ENCODE measurements at regions not wholly inside any gene's neighbourhood (a gene's known extent, or its start where the extent isn't known, plus 50 kb on each side); places are given as distances from the start of the nearest gene placed in this dataset.

GRCh38 chr3:124497487-124497886, 232.8 kb upstream of the UMPS start:
- 83 to 88% methylated on average over 1 of the region's 1 CpG for WGBS, 2 donors
- H3K4me3 ChIP-seq (replicated peaks in 1 of 3): no peak overlapping the region

GRCh38 chr3:124498891-124499290, 231.4 kb upstream of the UMPS start:
- TF ChIP-seq POLR2A (IDR thresholded peaks at IDR 0.05) (no peak), CTCF (IDR thresholded peaks at IDR 0.05) (no peak)
- peaks cover 1 to 6% of the 10 kb centered on the region in 2 donors for H3K4me1 ChIP-seq
- DNase-seq: no peak
- H3K36me3 ChIP-seq: no peaks in the 10 kb centered on the region
- H3K9me3 ChIP-seq: no peaks in the 10 kb centered on the region
- H3K27ac ChIP-seq: no peak overlapping the region
- 95 to 97% methylated on average over 4 of the region's 4 CpGs for WGBS, 2 donors
- H3K4me3 ChIP-seq (replicated peaks in 1 of 3): no peak overlapping the region
- H3K27me3 ChIP-seq: no peaks in the 10 kb centered on the region
- intact Hi-C loops (cut with DNase I): no loop called here

More at GRCh38 chr3:124497487-124497886, 232.8 kb upstream of the UMPS start:
- intact Hi-C loops (cut with DNase I): no loop called here
- H3K27me3 ChIP-seq: no peaks in the 10 kb centered on the region
- H3K27ac ChIP-seq: no peak overlapping the region
- H3K36me3 ChIP-seq: no peaks in the 10 kb centered on the region
- DNase-seq: no peak
- no peaks in the 10 kb centered on the region for H3K9me3 ChIP-seq
- peaks cover 0 to 4% of the 10 kb centered on the region in 2 donors for H3K4me1 ChIP-seq
- no peak for TF ChIP-seq POLR2A (IDR thresholded peaks at IDR 0.05)
- TF ChIP-seq CTCF (IDR thresholded peaks at IDR 0.05): no peak

GRCh38 chr3:124504332-124505059, 225.8 kb upstream of the UMPS start:
- WGBS, 2 donors: 20 to 25% methylated on average over 1 of the region's 1 CpG
- intact Hi-C loops (cut with DNase I): no loop called here
- Histone ChIP-seq H3K27ac (peak overlapping the region; percentile 1 to 57 (median 1)), H3K27me3 (no peaks in the 10 kb centered on the region), H3K4me1 (peaks cover 8 to 15% of the 10 kb centered on the region in 2 donors), H3K36me3 (no peaks in the 10 kb centered on the region), H3K9me3 (no peaks in the 10 kb centered on the region), H3K4me3 (replicated peaks in 1 of 3) (no peak overlapping the region)
- no peak for TF ChIP-seq CTCF (IDR thresholded peaks at IDR 0.05)
- no peak for TF ChIP-seq POLR2A (IDR thresholded peaks at IDR 0.05)
- peak; percentile 93 for DNase-seq

- no peak overlapping the region for H3K27ac ChIP-seq
- H3K4me3 ChIP-seq (replicated peaks in 1 of 3): no peak overlapping the region
- DNase-seq: no peak
- intact Hi-C loops (cut with DNase I): no loop called here
- no peaks in the 10 kb centered on the region for H3K9me3 ChIP-seq
- no peaks in the 10 kb centered on the region for H3K36me3 ChIP-seq
- 94 to 95% methylated on average over 4 of the region's 4 CpGs for WGBS, 2 donors
- peaks cover 5 to 31% of the 10 kb centered on the region in 2 donors for H3K4me1 ChIP-seq
- TF ChIP-seq POLR2A (IDR thresholded peaks at IDR 0.05) (no peak), CTCF (IDR thresholded peaks at IDR 0.05) (no peak)
- no peaks in the 10 kb centered on the region for H3K27me3 ChIP-seq
Observed at GRCh38 chr3:124509884-124510283, 220.4 kb upstream of the UMPS start.

GRCh38 chr3:124510290-124510689, 220.0 kb upstream of the UMPS start:
- Histone ChIP-seq H3K4me1 (peaks cover 5 to 31% of the 10 kb centered on the region in 2 donors), H3K9me3 (no peaks in the 10 kb centered on the region), H3K4me3 (replicated peaks in 1 of 3) (no peak overlapping the region), H3K36me3 (no peaks in the 10 kb centered on the region), H3K27me3 (no peaks in the 10 kb centered on the region), H3K27ac (no peak overlapping the region)
- 95 to 98% methylated on average over 3 of the region's 3 CpGs for WGBS, 2 donors
- intact Hi-C loops (cut with DNase I): no loop called here
- no peak for TF ChIP-seq POLR2A (IDR thresholded peaks at IDR 0.05)
- no peak for DNase-seq

Measured in thyroid gland (tissue), 4 donors.